ENCODE measurements at regions not wholly inside any gene's neighbourhood (a gene's known extent, or its start where the extent isn't known, plus 50 kb on each side); places are given as distances from the start of the nearest gene placed in this dataset.
"Not testable (repeated sequence)": the region's sequence is repeated elsewhere in the genome, so short reads cannot be mapped to it uniquely, and the experiment has no call there.

DNA sequence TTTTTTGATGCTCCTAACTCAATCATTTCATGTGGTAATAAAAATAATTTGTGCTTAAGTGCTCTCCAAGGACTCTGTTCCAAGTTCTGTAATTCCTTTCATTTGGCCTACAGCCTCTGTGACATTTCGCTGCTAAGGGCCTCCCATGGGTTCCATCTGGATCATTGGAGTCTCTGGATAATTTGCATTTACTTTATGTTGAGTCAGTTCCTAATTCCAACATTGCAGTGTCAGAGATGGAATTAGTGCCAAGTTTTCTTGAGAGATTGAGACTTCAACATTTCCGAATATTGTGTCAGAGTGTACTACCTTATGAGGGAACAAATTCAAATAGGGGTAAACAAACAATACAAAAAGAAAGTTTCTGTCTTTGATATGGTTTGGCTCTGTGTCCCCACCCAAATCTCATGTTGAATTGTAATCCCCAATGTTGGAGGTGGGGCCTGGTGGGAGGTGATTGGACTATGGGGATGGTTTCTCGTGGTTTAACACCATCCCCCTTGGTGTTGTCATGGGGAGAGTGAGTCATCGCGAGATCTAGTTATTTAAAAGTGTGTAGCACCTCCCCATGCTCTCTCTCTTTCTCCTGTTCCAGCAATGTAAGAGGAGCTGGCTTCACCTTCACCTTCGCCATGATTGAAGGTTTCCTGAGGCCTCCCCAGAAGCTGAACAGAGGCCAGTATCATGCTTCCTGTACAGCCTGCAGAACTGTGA, 244.1 kb upstream of the TBX18 start:
- no peak for DNase-seq (ENCODE audit: low spot score)

DNA sequence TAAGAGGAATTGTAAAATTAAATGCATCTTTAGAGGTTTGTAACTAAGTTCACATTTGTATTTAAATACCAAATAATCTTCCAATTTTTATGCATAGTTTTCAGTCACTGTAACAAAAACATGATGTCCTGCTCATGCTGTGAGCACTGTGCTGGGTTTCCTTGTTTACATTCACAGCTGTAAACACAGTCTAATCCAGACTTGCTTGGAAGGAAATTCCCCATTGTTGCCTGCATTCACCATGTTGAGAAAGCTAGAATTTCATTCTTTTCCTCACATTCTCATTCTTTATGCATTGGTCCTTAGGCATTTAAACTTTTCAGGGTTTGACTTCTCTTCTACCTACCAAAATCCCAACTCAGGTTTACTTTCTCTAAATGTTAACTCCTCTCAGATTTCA, 242.0 kb upstream of the TBX18 start:
- DNase-seq (ENCODE audit: low spot score) = no peak

DNA sequence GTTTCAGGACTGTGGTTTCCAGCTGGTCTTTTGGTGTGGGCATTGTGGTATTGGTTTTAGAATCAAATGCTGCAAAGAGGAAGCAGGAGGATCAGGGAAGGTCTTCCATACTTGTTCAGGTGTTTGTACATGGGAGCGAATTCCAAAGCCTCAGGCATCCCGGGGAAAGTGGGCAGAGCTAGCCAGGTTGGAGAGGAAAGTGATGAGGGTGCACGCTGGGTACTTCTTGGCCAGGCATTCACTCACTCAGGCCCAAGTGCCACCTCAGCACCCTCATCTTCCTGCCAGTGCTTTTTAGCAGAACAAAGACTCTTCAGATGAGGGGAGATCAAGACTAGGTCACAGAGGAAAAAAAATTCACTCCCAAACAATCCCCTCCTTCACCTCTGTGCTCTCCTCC, 241.1 kb upstream of the TBX18 start:
- DNase-seq (ENCODE audit: low spot score) = no peak

DNA sequence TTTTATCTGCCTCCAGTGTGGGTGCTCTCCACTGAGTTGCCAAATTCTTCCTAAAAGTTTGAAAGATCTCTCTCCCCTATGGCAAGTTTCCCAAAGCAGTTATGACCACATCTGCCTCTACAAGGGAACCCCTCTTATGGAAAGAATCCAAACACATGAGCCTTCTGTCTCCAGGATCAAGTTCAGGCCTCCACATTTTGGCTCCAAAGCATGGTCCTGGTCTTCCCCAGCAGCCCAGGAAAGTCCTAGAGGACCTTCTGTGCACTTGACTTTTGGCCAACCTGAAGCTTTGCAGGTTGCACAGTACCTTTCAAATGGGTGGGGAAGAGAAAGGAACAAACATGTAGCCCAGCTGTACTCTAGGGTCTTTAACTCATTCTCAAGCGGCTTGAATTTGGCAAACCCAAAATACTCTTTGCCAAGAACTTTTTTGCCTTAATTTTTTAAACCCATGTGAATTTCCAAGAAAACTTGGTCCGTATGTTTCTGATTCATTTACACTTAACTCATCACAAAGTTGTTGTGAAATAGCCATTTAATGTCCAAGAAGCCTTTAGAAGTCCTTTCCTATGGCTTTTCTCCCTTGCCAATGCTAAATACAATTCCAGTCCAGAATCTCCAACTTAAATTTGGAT, 240.1 kb upstream of the TBX18 start:
- no peak for DNase-seq (ENCODE audit: low spot score)

DNA sequence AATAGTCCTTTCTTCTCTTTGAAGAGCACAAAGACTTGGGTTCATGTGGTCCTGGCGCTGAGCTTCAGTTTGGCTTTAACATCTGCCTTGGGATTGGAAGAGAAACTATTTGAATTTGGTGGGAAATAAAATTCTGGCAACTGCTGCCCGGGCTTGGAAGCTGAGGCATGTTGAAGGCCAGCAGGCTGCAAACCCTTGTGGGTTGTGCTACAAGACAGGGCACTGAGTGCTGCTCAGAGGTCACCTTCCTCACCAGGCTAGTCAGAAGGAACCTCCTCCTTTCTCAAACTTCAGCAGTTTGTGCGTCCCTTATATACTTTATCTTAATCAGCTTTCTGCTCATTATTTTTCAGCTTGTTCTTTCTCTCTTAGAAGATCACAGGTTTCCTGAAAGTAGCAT, 238.4 kb upstream of the TBX18 start:
- no peak for DNase-seq (ENCODE audit: low spot score)

DNA sequence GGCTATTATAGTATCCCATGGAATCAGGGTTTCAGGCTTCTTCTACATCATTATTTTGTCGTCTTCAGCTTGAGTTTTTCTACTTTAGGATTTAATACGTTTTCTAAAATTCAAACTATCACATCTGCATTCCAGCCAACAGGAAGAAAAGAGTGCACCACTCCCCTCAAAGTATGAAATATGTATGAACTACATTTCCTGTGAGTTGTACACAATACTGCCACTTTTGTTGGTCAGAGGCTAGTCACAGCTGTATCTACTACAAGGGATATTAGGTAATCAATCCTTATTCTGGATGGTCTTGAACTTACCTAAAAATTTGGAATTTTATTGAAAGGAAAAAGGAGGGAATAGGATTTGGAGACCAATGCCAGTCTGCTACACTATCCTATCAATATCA, 235.6 kb upstream of the TBX18 start:
- no peak for DNase-seq (ENCODE audit: low spot score)

DNA sequence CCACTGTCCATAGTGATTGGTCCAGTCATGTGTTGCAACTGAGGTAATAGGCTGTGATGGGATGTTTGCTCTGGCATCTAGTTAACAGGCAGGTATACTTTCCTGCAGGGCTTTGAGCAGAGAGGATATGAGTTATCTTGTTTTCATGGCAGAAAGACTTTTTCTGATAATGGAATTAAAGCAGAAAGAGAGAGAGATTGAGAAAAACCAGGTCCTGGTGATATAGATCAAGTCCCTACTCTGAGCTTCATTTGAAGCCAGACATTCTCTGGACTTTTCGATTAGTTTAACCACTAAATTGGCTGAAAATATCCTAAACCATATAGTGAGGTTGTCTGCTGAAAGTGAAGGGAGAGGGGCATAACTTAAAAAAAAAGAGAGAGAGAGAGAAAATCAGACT, 233.8 kb upstream of the TBX18 start:
- DNase-seq (ENCODE audit: low spot score) = no peak

DNA sequence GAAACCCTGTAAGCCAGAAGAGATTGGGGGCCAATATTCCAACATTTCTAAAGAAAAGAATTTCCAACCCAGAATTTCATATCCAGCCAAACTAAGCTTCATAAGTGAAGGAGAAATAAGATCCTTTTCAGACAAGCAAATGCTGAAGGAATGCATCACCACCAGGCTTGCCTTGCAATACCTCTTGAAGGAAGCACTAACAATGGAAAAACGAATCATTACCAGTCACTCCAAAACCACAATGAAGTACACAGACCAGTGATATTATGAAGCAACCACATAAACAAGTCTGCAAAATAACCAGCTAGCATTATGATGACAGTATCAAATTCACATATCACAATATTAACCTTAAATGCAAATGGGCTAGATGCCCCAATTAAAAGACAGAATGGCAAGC, 224.4 kb upstream of the TBX18 start:
- not testable (repeated sequence) for DNase-seq (ENCODE audit: low spot score)

DNA sequence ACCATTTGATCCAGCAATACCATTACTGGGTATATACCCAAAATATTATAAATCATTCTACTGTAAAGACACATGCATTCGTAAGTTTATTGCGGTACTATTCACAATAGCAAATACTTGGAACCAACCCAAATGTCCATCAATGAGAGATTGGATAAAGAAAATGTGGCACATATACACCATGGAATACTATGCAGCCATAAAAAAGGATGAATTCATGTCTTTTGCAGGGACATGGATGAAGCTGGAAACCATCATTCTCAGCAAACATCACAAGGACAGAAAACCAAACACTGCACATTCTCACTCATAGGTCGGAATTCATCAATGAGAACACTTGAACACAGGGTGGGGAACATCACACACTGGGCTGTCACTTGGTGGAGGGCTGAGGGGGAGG, 221.1 kb upstream of the TBX18 start:
- DNase-seq (ENCODE audit: low spot score) = not testable (repeated sequence)

DNA sequence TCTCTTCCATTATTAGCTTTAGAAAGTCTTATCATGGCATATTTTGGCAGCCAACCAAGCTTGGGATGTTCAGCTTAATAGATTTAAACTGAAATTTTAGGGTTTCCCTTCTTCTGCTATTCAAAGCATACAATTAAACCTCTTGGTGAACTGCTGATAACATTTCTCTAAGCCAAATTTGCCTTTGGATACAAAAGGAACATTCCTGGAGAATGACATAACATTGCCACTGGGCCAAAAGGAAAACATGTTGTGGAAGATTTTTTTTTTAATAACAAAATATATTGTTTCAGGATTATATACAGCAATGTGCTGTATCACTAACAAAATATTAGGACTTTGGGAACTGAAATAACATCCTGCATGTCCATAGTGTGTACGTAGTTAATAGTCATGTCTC, 215.1 kb upstream of the TBX18 start:
- no peak for DNase-seq (ENCODE audit: low spot score)

DNA sequence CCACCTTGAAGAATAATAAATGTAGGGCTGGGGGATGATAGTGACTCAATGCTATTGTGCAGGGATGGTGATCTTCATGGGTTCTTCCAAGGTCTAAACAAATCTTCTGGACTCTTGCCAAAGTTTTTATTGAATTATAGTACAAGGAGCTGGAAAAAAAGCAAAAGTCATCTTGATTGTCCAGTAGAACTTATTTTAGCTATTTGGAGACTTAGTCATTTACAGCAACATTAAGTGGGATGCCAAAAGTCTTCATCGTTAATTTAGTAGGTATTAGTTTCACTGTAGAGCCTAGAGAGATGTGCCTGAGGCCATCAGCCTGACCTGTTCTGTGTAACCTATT, 212.9 kb upstream of the TBX18 start:
- no peak for DNase-seq (ENCODE audit: low spot score)

DNA sequence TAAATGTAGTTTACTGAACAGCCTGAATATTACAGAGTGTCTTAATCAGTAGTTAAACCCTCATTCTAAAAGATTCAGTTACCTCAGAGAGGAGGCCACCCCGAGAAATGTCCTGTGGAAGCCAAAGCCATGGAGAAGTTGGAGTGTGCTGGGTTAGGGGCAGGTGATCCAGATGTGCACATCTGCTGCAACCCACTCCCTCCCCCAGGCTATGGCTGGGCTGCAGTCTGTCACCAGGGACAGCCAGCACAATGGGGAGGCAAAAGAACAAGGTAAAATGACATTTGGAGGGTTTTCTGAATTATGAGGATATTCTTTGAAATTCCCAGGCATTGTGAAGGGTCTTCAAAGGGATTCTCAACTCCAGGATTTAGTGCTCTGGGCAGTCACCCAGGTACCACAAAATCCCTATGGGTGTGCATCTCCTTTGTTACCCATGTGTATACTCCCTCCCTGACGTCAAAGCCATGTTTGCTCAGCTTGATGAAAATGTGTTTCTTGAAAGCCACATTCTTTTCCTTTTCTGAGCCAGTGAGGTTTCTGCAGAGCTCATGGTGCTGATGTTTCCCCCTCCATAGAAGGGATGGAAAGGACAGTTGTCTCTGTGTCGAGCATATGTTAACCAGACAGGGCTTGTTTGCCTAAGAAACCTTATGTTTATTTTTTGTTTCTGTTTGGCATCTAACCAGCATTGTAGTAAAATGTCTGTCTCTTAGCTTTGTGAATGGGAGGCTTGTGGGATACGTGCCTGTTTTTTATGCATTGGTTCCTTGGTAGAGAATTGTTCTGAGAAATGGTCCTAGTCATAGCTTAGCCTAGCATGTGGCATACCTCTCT, 212.3 kb upstream of the TBX18 start:
- DNase-seq (ENCODE audit: low spot score) = no peak

DNA sequence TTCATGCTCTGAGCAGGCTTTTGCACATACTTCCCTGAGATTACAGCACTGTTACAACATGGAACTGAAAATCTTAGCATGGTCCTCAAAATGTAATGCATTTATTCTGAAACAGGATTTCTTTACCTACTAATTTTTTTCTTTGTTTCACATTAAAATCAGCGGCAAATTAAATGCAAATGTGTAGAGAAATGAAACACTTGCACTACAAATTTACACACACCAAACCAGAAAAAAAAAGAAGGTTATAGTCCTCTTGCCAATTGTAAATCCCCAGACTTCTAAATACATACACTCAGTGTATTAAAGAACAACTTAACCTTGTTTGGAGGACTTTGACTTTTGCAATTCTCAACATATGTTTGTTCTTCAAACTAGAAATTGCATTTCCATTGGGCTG, 210.9 kb upstream of the TBX18 start:
- no peak for DNase-seq (ENCODE audit: low spot score)

DNA sequence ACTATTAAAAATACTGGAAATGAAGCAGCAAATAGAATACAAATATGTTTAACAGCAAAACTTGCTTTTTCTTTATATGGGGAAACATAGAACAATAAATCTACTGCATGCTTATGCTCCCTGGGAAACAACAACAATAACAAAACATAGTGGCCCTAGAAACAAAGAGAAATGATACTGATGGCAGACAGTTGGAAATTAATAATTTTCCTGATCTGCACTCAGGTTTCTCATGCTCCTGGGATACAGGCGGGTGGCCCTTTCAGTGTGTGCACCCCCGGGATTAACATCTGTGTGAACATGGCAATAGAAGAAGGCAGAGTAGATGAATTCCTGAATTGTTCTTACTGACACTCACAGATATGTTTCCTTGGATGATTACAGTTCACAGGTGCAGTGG, 209.2 kb upstream of the TBX18 start:
- no peak for DNase-seq (ENCODE audit: low spot score)

DNA sequence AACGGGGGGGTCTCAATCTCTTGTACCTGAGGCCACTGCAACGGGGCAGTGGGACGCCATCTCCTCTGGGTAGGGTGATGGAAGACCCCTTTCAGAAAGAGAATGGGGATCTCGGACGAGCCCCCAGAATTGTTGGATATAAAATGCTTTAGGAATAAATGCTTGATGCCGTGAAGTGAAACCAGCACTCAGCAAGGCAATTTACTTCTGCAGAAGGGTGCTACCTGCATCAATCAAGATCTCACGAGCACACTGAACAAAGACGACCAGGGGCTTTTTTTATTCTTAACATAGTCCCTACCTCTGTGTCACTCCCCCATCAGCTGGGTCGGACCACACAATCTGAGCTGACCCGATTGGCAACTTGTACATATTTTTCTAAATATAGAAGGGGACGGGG, 203.6 kb upstream of the TBX18 start:
- no peak for DNase-seq (ENCODE audit: low spot score)

DNA sequence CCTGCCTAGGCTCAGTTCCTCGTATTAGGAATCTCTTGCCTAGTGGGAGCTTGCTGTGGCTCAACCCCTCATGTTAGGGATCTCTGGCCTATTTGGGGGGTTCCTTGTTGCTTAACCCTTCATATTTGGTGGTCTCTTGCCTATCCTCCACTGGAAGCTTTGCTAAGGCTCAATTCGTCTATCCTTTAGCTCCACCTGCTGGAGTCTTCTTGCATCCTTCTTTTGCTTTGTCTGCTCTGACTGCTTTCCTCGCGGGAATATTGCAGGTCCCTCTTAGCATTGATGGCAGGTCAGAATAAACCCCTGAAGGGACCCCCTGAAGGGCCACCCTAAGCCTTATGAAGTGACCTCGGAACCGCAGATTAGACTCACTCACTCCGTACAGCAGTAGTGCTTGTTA, 203.0 kb upstream of the TBX18 start:
- no peak for DNase-seq (ENCODE audit: low spot score)

DNA sequence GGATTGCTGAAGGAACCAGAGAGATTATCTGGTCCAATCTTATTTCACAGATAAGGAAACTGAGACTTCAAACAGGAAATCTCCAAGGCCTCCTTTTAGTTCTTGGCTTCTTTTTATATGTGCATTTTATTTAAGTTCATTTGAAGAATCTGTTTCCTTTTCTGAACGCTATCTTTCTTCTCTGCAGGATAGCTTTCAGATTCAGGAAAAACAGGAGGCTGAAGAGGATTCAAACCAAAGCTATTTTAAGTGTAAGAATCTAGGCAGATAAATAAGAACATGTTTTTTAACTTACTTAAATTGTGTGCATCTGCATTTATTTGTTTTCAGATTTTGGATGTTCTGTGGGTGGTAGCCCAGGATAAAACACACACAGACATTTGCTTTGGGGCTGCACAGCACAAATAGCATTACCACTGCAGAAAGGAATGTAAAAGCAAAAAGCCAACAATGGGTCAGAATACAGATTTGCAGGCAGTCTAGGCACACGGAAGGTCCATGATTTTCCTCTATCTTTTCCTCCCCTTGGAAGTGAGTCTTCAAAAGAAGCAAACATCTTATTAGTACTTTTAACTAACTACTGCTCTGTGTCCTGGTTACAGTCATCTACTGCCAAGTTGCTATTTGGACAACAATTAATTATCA, 188.8 kb upstream of the TBX18 start:
- DNase-seq (ENCODE audit: low spot score) = no peak

DNA sequence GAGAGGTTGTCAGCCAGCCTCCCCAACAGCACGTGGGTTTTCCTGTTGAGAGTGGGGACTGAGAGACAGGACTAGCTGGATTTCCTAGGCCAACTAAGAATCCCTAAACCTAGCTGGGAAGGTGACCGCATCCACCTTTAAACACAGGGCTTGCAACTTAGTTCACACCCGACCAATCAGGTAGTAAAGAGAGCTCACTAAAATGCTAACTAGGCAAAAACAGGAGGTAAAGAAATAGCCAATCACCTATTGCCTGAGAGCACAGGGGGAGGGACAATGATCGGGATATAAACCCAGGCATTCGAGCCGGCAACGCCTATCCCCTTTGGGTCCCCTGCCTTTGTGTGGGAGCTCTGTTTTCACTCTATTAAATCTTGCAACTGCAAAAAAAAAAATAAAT, 180.5 kb upstream of the TBX18 start:
- DNase-seq (ENCODE audit: low spot score) = not testable (repeated sequence)

DNA sequence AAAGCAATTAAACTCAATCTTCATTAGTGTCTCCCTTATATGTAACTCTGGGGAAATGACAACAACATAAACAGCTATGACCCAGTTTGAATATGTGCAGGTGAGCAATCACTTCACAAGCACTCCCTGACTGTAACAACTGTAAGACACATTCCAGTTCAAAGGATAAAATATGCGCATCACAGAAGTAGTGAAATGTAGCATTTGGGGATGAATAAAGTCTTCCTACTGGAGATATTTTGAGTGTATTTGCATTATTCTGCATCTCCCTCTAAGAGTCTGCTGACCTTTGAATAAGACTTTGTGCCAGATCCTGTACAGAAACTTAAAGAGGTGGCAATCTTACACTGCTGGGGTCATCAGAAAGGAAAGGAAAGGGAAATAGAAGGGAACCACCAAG, 179.5 kb upstream of the TBX18 start:
- no peak for DNase-seq (ENCODE audit: low spot score)

DNA sequence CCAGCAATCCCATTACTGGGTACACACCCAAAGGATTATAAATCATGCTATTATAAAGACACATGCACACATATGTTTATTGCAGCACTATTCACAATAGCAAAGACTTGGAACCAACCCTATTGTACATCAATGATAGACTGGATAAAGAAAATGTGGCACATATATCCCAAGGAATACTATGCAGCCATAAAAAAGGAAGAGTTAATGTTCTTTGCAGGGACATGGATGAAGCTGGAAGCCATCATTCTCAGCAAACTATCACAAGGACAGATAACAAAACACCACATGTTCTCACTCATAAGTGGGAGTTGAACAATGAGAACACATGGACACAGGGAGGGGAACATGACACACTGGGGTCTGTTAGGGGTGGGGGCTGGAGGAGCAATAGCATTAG, 177.2 kb upstream of the TBX18 start:
- DNase-seq (ENCODE audit: low spot score) = not testable (repeated sequence)

DNA sequence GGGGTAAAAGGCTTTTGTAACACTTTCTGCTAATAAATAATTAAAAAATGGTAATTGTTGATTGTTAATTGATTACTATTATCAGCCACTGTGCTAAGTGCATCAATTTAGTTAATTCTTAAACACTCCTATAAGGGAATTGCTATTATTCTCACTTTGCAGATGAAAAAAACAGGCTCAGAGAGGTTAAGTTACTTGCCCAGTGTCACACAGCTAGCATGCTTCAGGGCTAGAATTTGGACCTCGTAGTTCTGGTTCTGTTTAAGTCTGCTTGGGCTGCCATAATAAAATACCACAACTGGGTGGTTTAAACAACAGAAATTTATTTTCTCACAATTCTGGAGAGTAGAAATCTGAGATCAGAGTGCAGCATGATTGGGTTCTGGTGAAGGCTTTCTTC, 164.8 kb upstream of the TBX18 start:
- DNase-seq (ENCODE audit: low spot score) = no peak

DNA sequence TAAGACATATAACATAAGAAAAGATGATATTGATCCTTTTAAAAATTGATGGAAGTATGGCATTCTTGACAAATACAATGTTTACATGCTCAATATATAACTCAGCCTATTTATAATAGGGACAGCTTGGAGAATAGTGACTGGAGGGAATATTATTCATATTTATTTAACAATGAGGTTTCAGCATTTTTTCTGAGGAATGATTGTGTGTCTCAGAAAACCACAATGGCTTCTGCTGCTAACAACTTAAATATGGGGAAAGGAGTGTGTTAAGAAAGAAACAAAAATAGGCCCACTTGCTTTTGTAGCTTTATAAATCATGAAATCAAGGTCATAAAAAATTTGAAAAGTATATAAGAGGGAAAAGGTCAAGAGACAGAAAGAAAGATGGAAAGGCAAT, 163.2 kb upstream of the TBX18 start:
- no peak for DNase-seq (ENCODE audit: low spot score)
